Astrocyte of the cerebellum (primary cell): ENCODE measurements at regions not wholly inside any gene's neighbourhood (a gene's known extent, or its start where the extent isn't known, plus 50 kb on each side); places are given as distances from the start of the nearest gene placed in this dataset.

Experiments
- DNase-seq: peaks from one replicate; pipeline ENCODE4 v3.0.0-alpha.2; 2011; ENCODE audit warnings: low read depth
- H3K4me3 ChIP-seq: 2 replicates; pipeline ENCODE4 v1.5.1; 2011; ENCODE audit warnings: mild to moderate bottlenecking, low read depth, low read length, moderate library complexity
- in situ Hi-C: cut with HindIII; loops from 2 replicates; pipeline ENCODE4 v1.10.0; 2017; ENCODE audit warnings: low sequenced_read_pairs
- TF ChIP-seq, protein P1 (sequence below): IDR thresholded peaks from 2 replicates; pipeline ENCODE4 v1.5.1; 2012; ENCODE audit warnings: low read length, low read depth, moderate library complexity, mild to moderate bottlenecking; ENCODE audit errors: missing control alignments

GRCh38 chr4:33453916-33454315, 2733.7 kb downstream of the PCDH7 start:
- H3K4me3 ChIP-seq: no peak overlapping the region
- no peak for DNase-seq
- in situ Hi-C loops: no loop called here
- TF ChIP-seq, protein P1, sequence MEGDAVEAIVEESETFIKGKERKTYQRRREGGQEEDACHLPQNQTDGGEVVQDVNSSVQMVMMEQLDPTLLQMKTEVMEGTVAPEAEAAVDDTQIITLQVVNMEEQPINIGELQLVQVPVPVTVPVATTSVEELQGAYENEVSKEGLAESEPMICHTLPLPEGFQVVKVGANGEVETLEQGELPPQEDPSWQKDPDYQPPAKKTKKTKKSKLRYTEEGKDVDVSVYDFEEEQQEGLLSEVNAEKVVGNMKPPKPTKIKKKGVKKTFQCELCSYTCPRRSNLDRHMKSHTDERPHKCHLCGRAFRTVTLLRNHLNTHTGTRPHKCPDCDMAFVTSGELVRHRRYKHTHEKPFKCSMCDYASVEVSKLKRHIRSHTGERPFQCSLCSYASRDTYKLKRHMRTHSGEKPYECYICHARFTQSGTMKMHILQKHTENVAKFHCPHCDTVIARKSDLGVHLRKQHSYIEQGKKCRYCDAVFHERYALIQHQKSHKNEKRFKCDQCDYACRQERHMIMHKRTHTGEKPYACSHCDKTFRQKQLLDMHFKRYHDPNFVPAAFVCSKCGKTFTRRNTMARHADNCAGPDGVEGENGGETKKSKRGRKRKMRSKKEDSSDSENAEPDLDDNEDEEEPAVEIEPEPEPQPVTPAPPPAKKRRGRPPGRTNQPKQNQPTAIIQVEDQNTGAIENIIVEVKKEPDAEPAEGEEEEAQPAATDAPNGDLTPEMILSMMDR: no peak

DNA sequence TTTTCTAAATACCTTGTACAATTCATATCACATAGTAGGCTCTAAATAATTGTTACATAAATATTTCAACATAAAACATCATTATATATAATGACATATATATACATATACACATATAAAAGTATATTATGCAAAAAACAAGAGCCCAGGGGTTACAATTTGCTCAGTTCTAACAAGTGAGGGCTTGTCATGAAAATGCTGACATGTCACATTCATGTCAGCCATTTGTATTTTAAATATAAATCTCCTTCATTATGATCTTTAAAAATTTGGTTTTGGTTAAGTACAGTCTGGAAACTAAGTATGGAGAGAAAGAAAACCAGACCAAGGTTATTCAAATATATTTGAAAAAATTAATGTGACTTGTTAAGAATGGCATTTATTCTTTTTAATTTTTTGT, 2745.4 kb downstream of the PCDH7 start:
- TF ChIP-seq, protein P1: no peak
- in situ Hi-C loops: no loop called here

DNA sequence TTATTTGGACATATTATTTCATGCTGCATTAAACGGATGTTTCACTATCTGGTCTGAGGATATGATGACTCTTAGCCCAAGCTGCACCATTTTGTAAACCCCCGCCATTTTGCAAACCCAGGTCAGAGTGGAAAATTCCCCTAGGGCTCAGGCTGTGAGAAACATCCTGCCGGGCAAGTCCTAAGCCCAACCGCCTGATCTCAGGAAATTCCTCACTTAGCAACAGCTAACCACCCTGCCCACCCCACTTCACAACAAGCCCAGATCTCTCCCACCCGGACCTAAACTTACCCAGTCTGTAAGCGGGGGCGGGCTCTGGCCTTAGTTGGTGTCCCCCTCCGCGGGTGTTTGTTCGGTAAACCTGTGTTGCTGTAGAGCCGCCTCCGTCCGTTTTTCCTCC, 2747.1 kb downstream of the PCDH7 start:
- in situ Hi-C loops: no loop called here
- H3K4me3 ChIP-seq: no peak overlapping the region
- TF ChIP-seq, protein P1: no peak
- DNase-seq: no peak

More for the DNA sequence above, 2745.4 kb downstream of the PCDH7 start:
- H3K4me3 ChIP-seq: no peak overlapping the region
- no peak for DNase-seq

- in situ Hi-C loops: no loop called here
Observed at GRCh38 chr4:33470805-33471204, 2750.6 kb downstream of the PCDH7 start.

DNA sequence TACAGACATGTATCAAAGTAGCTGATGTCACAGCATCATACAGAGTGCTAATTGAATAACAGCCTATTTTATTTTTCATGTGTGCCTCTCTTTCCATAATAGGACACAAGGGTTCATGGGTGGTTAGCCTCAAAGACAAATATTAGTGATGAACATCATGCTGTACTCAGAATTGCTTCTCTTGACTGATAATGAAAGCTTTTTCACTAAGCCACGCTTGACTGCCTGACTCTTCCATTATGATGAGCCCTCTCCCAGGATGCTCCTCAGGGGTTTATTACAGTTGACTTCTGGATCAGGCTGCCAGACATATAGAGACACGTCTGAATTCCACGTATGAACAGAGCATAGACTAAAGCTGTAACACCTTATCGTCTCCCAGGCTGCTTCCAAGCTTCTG, 2757.5 kb downstream of the PCDH7 start:
- no peak for DNase-seq
- no peak overlapping the region for H3K4me3 ChIP-seq
- TF ChIP-seq, protein P1: no peak
- in situ Hi-C loops: no loop called here

More at GRCh38 chr4:33470805-33471204, 2750.6 kb downstream of the PCDH7 start:
- DNase-seq: no peak
- TF ChIP-seq, protein P1: no peak
- no peak overlapping the region for H3K4me3 ChIP-seq

DNA sequence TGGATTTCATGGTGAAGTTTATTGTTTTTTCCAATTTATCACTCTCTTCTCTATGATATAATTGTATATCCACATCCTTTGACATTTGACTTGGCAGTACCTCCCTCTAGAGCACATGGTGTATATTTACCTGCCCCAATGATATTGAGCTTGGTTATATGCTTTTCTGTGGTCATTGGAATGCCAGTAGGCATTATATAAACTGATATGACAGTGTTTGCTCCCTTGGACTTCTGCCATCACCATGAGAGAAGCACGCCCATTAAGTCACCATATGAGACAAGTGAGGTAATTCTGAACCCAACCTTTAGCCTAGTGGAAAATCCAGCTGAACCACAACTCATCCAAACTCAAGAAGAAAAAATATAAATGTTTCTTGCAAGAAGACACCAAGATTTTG, 2761.5 kb downstream of the ARAP2 start:
- TF ChIP-seq, protein P1: no peak
- in situ Hi-C loops: no loop called here
- no peak for DNase-seq
- no peak overlapping the region for H3K4me3 ChIP-seq

GRCh38 chr4:33485111-33485510, 2759.2 kb downstream of the ARAP2 start:
- no peak overlapping the region for H3K4me3 ChIP-seq
- in situ Hi-C loops: no loop called here
- TF ChIP-seq, protein P1: no peak
- DNase-seq: no peak
